ENCODE measurements at regions not wholly inside any gene's neighbourhood (a gene's known extent, or its start where the extent isn't known, plus 50 kb on each side); places are given as distances from the start of the nearest gene placed in this dataset.

DNA sequence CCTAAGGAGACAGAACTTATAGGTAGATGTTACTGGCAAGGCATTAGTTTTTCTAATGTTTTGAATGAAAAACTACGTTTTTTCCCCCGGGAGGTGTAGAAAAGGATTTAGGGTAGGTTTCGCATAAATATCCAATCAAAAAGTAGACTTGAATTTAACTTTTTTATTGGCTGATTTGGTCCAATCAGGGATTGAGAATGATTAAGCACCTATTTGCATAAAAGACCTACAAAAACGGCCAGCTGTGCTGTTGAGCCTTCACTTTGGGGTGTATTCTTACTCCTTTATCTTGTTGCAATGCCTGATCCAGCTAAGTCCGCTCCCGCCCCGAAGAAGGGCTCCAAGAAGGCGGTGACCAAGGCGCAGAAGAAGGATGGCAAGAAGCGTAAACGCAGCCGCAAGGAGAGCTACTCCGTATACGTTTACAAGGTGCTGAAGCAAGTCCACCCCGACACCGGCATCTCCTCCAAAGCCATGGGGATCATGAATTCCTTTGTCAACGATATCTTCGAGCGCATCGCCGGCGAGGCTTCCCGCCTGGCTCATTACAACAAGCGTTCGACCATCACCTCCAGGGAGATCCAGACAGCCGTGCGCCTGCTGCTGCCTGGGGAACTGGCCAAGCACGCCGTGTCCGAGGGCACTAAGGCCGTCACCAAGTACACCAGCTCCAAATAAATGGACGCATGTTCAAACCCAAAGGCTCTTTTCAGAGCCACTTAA lies 113.5 kb upstream of the BTN3A2 start:
- H3K27me3 ChIP-seq (ENCODE audit: insufficient read depth) = no peaks in the 10 kb centered on the region
- peaks cover 24% of the 10 kb centered on the region for H3K4me1 Mint-ChIP-seq
- H3K36me3 ChIP-seq (ENCODE audit: insufficient read depth) = no peaks in the 10 kb centered on the region
- ATAC-seq = peak; percentile 36
- H3K27ac ChIP-seq (ENCODE audit: low read depth) = peak overlapping the region; percentile 100
- DNase-seq (ENCODE audit: low spot score) = peak; percentile 91
- peak overlapping the region; percentile 86 for H3K4me2 ChIP-seq
- H3K36me3 Mint-ChIP-seq (ENCODE audit: low read depth) = peaks cover 18% of the 10 kb centered on the region
- peak overlapping the region; percentile 98 for H3K27ac Mint-ChIP-seq
- peaks cover 22% of the 10 kb centered on the region for H3K79me2 ChIP-seq (replicated peaks; ENCODE audit: insufficient read depth)
- H3K27me3 Mint-ChIP-seq (ENCODE audit: insufficient read depth, low read depth, poor library complexity) = peaks cover 32% of the 10 kb centered on the region
- peaks cover 4% of the 10 kb centered on the region; the same call in 1 of the 3 replicates for H3K9me3 Mint-ChIP-seq
- TF ChIP-seq ZNF114 (CRISPR knock-in tag; IDR thresholded peaks at IDR 0.05) = 0 out of 2 replicates have a peak, but pooled peaks have one; percentile 29
- TF ChIP-seq, protein P1, sequence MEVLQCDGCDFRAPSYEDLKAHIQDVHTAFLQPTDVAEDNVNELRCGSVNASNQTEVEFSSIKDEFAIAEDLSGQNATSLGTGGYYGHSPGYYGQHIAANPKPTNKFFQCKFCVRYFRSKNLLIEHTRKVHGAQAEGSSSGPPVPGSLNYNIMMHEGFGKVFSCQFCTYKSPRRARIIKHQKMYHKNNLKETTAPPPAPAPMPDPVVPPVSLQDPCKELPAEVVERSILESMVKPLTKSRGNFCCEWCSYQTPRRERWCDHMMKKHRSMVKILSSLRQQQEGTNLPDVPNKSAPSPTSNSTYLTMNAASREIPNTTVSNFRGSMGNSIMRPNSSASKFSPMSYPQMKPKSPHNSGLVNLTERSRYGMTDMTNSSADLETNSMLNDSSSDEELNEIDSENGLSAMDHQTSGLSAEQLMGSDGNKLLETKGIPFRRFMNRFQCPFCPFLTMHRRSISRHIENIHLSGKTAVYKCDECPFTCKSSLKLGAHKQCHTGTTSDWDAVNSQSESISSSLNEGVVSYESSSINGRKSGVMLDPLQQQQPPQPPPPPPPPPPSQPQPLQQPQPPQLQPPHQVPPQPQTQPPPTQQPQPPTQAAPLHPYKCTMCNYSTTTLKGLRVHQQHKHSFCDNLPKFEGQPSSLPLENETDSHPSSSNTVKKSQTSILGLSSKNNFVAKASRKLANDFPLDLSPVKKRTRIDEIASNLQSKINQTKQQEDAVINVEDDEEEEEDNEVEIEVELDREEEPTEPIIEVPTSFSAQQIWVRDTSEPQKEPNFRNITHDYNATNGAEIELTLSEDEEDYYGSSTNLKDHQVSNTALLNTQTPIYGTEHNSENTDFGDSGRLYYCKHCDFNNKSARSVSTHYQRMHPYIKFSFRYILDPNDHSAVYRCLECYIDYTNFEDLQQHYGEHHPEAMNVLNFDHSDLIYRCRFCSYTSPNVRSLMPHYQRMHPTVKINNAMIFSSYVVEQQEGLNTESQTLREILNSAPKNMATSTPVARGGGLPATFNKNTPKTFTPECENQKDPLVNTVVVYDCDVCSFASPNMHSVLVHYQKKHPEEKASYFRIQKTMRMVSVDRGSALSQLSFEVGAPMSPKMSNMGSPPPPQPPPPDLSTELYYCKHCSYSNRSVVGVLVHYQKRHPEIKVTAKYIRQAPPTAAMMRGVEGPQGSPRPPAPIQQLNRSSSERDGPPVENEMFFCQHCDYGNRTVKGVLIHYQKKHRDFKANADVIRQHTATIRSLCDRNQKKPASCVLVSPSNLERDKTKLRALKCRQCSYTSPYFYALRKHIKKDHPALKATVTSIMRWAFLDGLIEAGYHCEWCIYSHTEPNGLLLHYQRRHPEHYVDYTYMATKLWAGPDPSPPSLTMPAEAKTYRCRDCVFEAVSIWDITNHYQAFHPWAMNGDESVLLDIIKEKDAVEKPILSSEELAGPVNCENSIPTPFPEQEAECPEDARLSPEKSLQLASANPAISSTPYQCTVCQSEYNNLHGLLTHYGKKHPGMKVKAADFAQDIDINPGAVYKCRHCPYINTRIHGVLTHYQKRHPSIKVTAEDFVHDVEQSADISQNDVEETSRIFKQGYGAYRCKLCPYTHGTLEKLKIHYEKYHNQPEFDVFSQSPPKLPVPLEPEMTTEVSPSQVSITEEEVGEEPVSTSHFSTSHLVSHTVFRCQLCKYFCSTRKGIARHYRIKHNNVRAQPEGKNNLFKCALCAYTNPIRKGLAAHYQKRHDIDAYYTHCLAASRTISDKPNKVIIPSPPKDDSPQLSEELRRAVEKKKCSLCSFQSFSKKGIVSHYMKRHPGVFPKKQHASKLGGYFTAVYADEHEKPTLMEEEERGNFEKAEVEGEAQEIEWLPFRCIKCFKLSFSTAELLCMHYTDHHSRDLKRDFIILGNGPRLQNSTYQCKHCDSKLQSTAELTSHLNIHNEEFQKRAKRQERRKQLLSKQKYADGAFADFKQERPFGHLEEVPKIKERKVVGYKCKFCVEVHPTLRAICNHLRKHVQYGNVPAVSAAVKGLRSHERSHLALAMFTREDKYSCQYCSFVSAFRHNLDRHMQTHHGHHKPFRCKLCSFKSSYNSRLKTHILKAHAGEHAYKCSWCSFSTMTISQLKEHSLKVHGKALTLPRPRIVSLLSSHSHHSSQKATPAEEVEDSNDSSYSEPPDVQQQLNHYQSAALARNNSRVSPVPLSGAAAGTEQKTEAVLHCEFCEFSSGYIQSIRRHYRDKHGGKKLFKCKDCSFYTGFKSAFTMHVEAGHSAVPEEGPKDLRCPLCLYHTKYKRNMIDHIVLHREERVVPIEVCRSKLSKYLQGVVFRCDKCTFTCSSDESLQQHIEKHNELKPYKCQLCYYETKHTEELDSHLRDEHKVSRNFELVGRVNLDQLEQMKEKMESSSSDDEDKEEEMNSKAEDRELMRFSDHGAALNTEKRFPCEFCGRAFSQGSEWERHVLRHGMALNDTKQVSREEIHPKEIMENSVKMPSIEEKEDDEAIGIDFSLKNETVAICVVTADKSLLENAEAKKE (CRISPR knock-in tag; IDR thresholded peaks at IDR 0.05) = 0 out of 2 replicates have a peak, but pooled peaks have one; percentile 44
- TF ChIP-seq, protein P2, sequence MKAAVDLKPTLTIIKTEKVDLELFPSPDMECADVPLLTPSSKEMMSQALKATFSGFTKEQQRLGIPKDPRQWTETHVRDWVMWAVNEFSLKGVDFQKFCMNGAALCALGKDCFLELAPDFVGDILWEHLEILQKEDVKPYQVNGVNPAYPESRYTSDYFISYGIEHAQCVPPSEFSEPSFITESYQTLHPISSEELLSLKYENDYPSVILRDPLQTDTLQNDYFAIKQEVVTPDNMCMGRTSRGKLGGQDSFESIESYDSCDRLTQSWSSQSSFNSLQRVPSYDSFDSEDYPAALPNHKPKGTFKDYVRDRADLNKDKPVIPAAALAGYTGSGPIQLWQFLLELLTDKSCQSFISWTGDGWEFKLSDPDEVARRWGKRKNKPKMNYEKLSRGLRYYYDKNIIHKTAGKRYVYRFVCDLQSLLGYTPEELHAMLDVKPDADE (IDR thresholded peaks at IDR 0.05) = 0 out of 2 replicates have a peak, but pooled peaks have one; percentile 61
- no peak for TF ChIP-seq EZH2 (IDR thresholded peaks at IDR 0.05; ENCODE audit: low read depth, unreplicated experiment)
- TF ChIP-seq STAT1 (IDR thresholded peaks at IDR 0.05; ENCODE audit: unreplicated experiment) = no peak
- no peak for TF ChIP-seq REST (IDR thresholded peaks at IDR 0.05; ENCODE audit: unreplicated experiment)
- TF ChIP-seq JUNB (IDR thresholded peaks at IDR 0.05; ENCODE audit: unreplicated experiment) = no peak
- peak; percentile 23; the same call in 1 of the 2 replicates for TF ChIP-seq CREB1 (CRISPR knock-in tag; IDR thresholded peaks at IDR 0.05; ENCODE audit: low read depth)
- TF ChIP-seq ZNF331 (CRISPR knock-in tag; IDR thresholded peaks at IDR 0.05; ENCODE audit: low read depth) = 0 out of 2 replicates have a peak, but pooled peaks have one; percentile 32
- TF ChIP-seq POLR2AphosphoS5 (IDR thresholded peaks at IDR 0.05; ENCODE audit: low read depth) = peak; percentile 100
- no peak for TF ChIP-seq EZH2phosphoT487 (IDR thresholded peaks at IDR 0.05; ENCODE audit: unreplicated experiment)
- TF ChIP-seq, protein P3, sequence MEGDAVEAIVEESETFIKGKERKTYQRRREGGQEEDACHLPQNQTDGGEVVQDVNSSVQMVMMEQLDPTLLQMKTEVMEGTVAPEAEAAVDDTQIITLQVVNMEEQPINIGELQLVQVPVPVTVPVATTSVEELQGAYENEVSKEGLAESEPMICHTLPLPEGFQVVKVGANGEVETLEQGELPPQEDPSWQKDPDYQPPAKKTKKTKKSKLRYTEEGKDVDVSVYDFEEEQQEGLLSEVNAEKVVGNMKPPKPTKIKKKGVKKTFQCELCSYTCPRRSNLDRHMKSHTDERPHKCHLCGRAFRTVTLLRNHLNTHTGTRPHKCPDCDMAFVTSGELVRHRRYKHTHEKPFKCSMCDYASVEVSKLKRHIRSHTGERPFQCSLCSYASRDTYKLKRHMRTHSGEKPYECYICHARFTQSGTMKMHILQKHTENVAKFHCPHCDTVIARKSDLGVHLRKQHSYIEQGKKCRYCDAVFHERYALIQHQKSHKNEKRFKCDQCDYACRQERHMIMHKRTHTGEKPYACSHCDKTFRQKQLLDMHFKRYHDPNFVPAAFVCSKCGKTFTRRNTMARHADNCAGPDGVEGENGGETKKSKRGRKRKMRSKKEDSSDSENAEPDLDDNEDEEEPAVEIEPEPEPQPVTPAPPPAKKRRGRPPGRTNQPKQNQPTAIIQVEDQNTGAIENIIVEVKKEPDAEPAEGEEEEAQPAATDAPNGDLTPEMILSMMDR (conservative IDR thresholded peaks at IDR 0.05; ENCODE audit: low read depth in 2 of 2) = no peak
- no peak for TF ChIP-seq NANOG (IDR thresholded peaks at IDR 0.05; ENCODE audit: borderline replicate concordance)
- peak overlapping the region; percentile 93 for H3K4me3 Mint-ChIP-seq
- peaks cover 5% of the 10 kb centered on the region; the same call in 1 of the 2 replicates for H3F3A ChIP-seq (replicated peaks; ENCODE audit: low read depth)
- no peaks in the 10 kb centered on the region for H3K9me2 ChIP-seq (ENCODE audit: insufficient read depth)
- peaks cover 3% of the 10 kb centered on the region; the same call in 1 of the 2 replicates for H3K4me1 ChIP-seq (ENCODE audit: insufficient read depth)
- H3K4me3 ChIP-seq = peak overlapping the region; percentile 90
- H2AFZ ChIP-seq = no peak overlapping the region
- peaks cover 7% of the 10 kb centered on the region for H4K20me1 ChIP-seq (replicated peaks; ENCODE audit: insufficient read depth)
